Activated CD4-positive, alpha-beta T cell treated with anti-CD3 and anti-CD28 coated beads, Interleukin-2, amount 10 ng/mL, durations not matched to agents 24 days and 14 days (primary cell): ENCODE measurements at regions not wholly inside any gene's neighbourhood (a gene's known extent, or its start where the extent isn't known, plus 50 kb on each side); places are given as distances from the start of the nearest gene placed in this dataset.
A peak's percentile ranks its signal among the peaks of the same experiment; 100 is the strongest.

ENCODE experiments used
- DNase-seq: peaks from one replicate; pipeline ENCODE4 v3.0.0; 2022
- H3K27ac Mint-ChIP-seq: one replicate; pipeline ENCODE4 v1.8.0; 2022; ENCODE audit warnings: mild to moderate bottlenecking, mixed read lengths
- H3K27me3 Mint-ChIP-seq: one replicate; pipeline ENCODE4 v1.8.0; 2022; ENCODE audit warnings: mixed read lengths
- H3K36me3 Mint-ChIP-seq: one replicate; pipeline ENCODE4 v1.8.0; 2022; ENCODE audit warnings: low read depth, mild to moderate bottlenecking, mixed read lengths
- H3K4me1 Mint-ChIP-seq: one replicate; pipeline ENCODE4 v1.8.0; 2021; ENCODE audit warnings: mixed read lengths
- H3K4me3 Mint-ChIP-seq: one replicate; pipeline ENCODE4 v1.8.0; 2022; ENCODE audit warnings: mild to moderate bottlenecking, moderate library complexity, mixed read lengths
- H3K9me3 Mint-ChIP-seq: one replicate; pipeline ENCODE4 v1.8.0; 2021; ENCODE audit warnings: mixed read lengths
- intact Hi-C: fragments of 100-400 bp; cut with micrococcal nuclease; formaldehyde crosslinking; loops from one replicate; pipeline ENCODE4 v1.15.1; 2023

GRCh38 chr3:177932346-177932745, 603.9 kb upstream of the KCNMB2 start:
- Mint-ChIP-seq H3K27me3 (no peaks in the 10 kb centered on the region), H3K9me3 (peaks cover 13% of the 10 kb centered on the region), H3K36me3 (no peaks in the 10 kb centered on the region), H3K4me1 (peaks cover 3% of the 10 kb centered on the region), H3K4me3 (no peak overlapping the region), H3K27ac (no peak overlapping the region)
- intact Hi-C loops: no loop called here
- no peak for DNase-seq

- Mint-ChIP-seq H3K4me3 (no peak overlapping the region), H3K4me1 (peaks cover 3% of the 10 kb centered on the region), H3K27me3 (no peaks in the 10 kb centered on the region), H3K27ac (no peak overlapping the region), H3K36me3 (no peaks in the 10 kb centered on the region), H3K9me3 (peaks cover 10% of the 10 kb centered on the region)
- DNase-seq: no peak
- intact Hi-C loops: no loop called here
These were observed 603.2 kb upstream of the KCNMB2 start for GRCh38 chr3:177932750-177933660.

GRCh38 chr3:177934001-177934891, 602.0 kb upstream of the KCNMB2 start:
- H3K9me3 Mint-ChIP-seq: peaks cover 9% of the 10 kb centered on the region
- no peak overlapping the region for H3K27ac Mint-ChIP-seq
- H3K27me3 Mint-ChIP-seq: no peaks in the 10 kb centered on the region
- H3K4me1 Mint-ChIP-seq: peaks cover 3% of the 10 kb centered on the region
- DNase-seq: no peak
- no peak overlapping the region for H3K4me3 Mint-ChIP-seq
- intact Hi-C loops: no loop called here
- H3K36me3 Mint-ChIP-seq: no peaks in the 10 kb centered on the region

- DNase-seq: no peak
- Mint-ChIP-seq H3K36me3 (no peaks in the 10 kb centered on the region), H3K27me3 (no peaks in the 10 kb centered on the region), H3K4me1 (no peaks in the 10 kb centered on the region), H3K4me3 (no peak overlapping the region), H3K27ac (no peak overlapping the region), H3K9me3 (peaks cover under 1% of the 10 kb centered on the region)
- intact Hi-C loops: no loop called here
These were observed 601.2 kb upstream of the KCNMB2 start for GRCh38 chr3:177935047-177935446.

- intact Hi-C loops: no loop called here
- no peak overlapping the region for H3K4me3 Mint-ChIP-seq
- H3K36me3 Mint-ChIP-seq: no peaks in the 10 kb centered on the region
- H3K9me3 Mint-ChIP-seq: no peaks in the 10 kb centered on the region
- H3K27me3 Mint-ChIP-seq: no peaks in the 10 kb centered on the region
- no peaks in the 10 kb centered on the region for H3K4me1 Mint-ChIP-seq
- DNase-seq: no peak
- no peak overlapping the region for H3K27ac Mint-ChIP-seq
These were observed 599.5 kb upstream of the KCNMB2 start for GRCh38 chr3:177936721-177937120.

- intact Hi-C loops: loop anchor here (5.0 kb wide), 1 partner anchor 54 kb away; no protein-coding TSS in a partner anchor
- DNase-seq: no peak
- H3K36me3 Mint-ChIP-seq: peaks cover 2% of the 10 kb centered on the region
- H3K27me3 Mint-ChIP-seq: no peaks in the 10 kb centered on the region
- H3K27ac Mint-ChIP-seq: no peak overlapping the region
- no peak overlapping the region for H3K4me3 Mint-ChIP-seq
- peaks cover 12% of the 10 kb centered on the region for H3K4me1 Mint-ChIP-seq
- peaks cover 6% of the 10 kb centered on the region for H3K9me3 Mint-ChIP-seq
These were observed 593.3 kb upstream of the KCNMB2 start for GRCh38 chr3:177942911-177943310.

GRCh38 chr3:177944228-177944661, 592.0 kb upstream of the KCNMB2 start:
- peaks cover 6% of the 10 kb centered on the region for H3K9me3 Mint-ChIP-seq
- DNase-seq: no peak
- peaks cover 2% of the 10 kb centered on the region for H3K36me3 Mint-ChIP-seq
- H3K4me3 Mint-ChIP-seq: peak overlapping the region; percentile 7
- peak overlapping the region; percentile 27 for H3K27ac Mint-ChIP-seq
- no peaks in the 10 kb centered on the region for H3K27me3 Mint-ChIP-seq
- peaks cover 12% of the 10 kb centered on the region for H3K4me1 Mint-ChIP-seq
- intact Hi-C loops: loop anchor here (5.0 kb wide), 1 partner anchor 53 kb away; no protein-coding TSS in a partner anchor

GRCh38 chr3:177946048-177946447, 590.2 kb upstream of the KCNMB2 start:
- peaks cover 12% of the 10 kb centered on the region for H3K4me1 Mint-ChIP-seq
- H3K27ac Mint-ChIP-seq: no peak overlapping the region
- peaks cover 6% of the 10 kb centered on the region for H3K9me3 Mint-ChIP-seq
- intact Hi-C loops: no loop called here
- DNase-seq: no peak
- no peaks in the 10 kb centered on the region for H3K27me3 Mint-ChIP-seq
- no peak overlapping the region for H3K4me3 Mint-ChIP-seq
- peaks cover 2% of the 10 kb centered on the region for H3K36me3 Mint-ChIP-seq

GRCh38 chr3:177946497-177946896, 589.7 kb upstream of the KCNMB2 start:
- DNase-seq: no peak
- H3K36me3 Mint-ChIP-seq: peaks cover 2% of the 10 kb centered on the region
- H3K4me1 Mint-ChIP-seq: peaks cover 12% of the 10 kb centered on the region
- no peak overlapping the region for H3K4me3 Mint-ChIP-seq
- H3K27me3 Mint-ChIP-seq: no peaks in the 10 kb centered on the region
- no peak overlapping the region for H3K27ac Mint-ChIP-seq
- H3K9me3 Mint-ChIP-seq: peaks cover 6% of the 10 kb centered on the region
- intact Hi-C loops: no loop called here

- H3K4me1 Mint-ChIP-seq: peaks cover 12% of the 10 kb centered on the region
- H3K4me3 Mint-ChIP-seq: no peak overlapping the region
- intact Hi-C loops: no loop called here
- no peak overlapping the region for H3K27ac Mint-ChIP-seq
- DNase-seq: no peak
- no peaks in the 10 kb centered on the region for H3K27me3 Mint-ChIP-seq
- H3K9me3 Mint-ChIP-seq: peaks cover 6% of the 10 kb centered on the region
- peaks cover 2% of the 10 kb centered on the region for H3K36me3 Mint-ChIP-seq
These were observed 589.3 kb upstream of the KCNMB2 start for GRCh38 chr3:177946936-177947335.

GRCh38 chr3:177947901-177948300, 588.3 kb upstream of the KCNMB2 start:
- no peaks in the 10 kb centered on the region for H3K27me3 Mint-ChIP-seq
- H3K27ac Mint-ChIP-seq: no peak overlapping the region
- DNase-seq: no peak
- peaks cover 2% of the 10 kb centered on the region for H3K36me3 Mint-ChIP-seq
- H3K4me3 Mint-ChIP-seq: no peak overlapping the region
- peaks cover 6% of the 10 kb centered on the region for H3K9me3 Mint-ChIP-seq
- peaks cover 12% of the 10 kb centered on the region for H3K4me1 Mint-ChIP-seq
- intact Hi-C loops: no loop called here

- H3K9me3 Mint-ChIP-seq: peaks cover 4% of the 10 kb centered on the region
- intact Hi-C loops: no loop called here
- H3K4me3 Mint-ChIP-seq: no peak overlapping the region
- H3K27ac Mint-ChIP-seq: no peak overlapping the region
- H3K36me3 Mint-ChIP-seq: peaks cover 1% of the 10 kb centered on the region
- H3K4me1 Mint-ChIP-seq: peaks cover 12% of the 10 kb centered on the region
- no peaks in the 10 kb centered on the region for H3K27me3 Mint-ChIP-seq
- no peak for DNase-seq
These were observed 587.4 kb upstream of the KCNMB2 start for GRCh38 chr3:177948716-177949425.

GRCh38 chr3:177959188-177959587, 577.0 kb upstream of the KCNMB2 start:
- no peak for DNase-seq
- no peaks in the 10 kb centered on the region for H3K27me3 Mint-ChIP-seq
- no peaks in the 10 kb centered on the region for H3K36me3 Mint-ChIP-seq
- no peak overlapping the region for H3K4me3 Mint-ChIP-seq
- H3K27ac Mint-ChIP-seq: no peak overlapping the region
- intact Hi-C loops: no loop called here
- peaks cover 3% of the 10 kb centered on the region for H3K9me3 Mint-ChIP-seq
- H3K4me1 Mint-ChIP-seq: no peaks in the 10 kb centered on the region
